ENCODE measurements at regions not wholly inside any gene's neighbourhood (a gene's known extent, or its start where the extent isn't known, plus 50 kb on each side); places are given as distances from the start of the nearest gene placed in this dataset.

GRCh38 chr20:57934007-57934805 is 224.4 kb upstream of the PMEPA1 start (continued):
- TF ChIP-seq, protein P1, sequence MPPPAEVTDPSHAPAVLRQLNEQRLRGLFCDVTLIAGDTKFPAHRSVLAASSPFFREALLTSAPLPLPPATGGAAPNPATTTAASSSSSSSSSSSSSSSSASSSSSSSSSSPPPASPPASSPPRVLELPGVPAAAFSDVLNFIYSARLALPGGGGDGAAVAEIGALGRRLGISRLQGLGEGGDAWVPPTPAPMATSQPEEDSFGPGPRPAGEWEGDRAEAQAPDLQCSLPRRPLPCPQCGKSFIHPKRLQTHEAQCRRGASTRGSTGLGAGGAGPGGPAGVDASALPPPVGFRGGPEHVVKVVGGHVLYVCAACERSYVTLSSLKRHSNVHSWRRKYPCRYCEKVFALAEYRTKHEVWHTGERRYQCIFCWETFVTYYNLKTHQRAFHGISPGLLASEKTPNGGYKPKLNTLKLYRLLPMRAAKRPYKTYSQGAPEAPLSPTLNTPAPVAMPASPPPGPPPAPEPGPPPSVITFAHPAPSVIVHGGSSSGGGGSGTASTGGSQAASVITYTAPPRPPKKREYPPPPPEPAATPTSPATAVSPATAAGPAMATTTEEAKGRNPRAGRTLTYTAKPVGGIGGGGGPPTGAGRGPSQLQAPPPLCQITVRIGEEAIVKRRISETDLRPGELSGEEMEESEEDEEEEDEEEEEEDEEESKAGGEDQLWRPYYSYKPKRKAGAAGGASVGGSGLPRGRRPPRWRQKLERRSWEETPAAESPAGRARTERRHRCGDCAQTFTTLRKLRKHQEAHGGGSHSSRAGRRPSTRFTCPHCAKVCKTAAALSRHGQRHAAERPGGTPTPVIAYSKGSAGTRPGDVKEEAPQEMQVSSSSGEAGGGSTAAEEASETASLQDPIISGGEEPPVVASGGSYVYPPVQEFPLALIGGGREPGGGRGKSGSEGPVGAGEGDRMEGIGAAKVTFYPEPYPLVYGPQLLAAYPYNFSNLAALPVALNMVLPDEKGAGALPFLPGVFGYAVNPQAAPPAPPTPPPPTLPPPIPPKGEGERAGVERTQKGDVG (CRISPR knock-in tag; IDR thresholded peaks at IDR 0.05): no peak
- no peak for TF ChIP-seq NBN (IDR thresholded peaks at IDR 0.05)
- TF ChIP-seq MAX (IDR thresholded peaks at IDR 0.05; ENCODE audit: low read depth, low read length): no peak
- no peak for TF ChIP-seq KDM1A (IDR thresholded peaks at IDR 0.05; ENCODE audit: borderline replicate concordance)
- TF ChIP-seq, protein P2, sequence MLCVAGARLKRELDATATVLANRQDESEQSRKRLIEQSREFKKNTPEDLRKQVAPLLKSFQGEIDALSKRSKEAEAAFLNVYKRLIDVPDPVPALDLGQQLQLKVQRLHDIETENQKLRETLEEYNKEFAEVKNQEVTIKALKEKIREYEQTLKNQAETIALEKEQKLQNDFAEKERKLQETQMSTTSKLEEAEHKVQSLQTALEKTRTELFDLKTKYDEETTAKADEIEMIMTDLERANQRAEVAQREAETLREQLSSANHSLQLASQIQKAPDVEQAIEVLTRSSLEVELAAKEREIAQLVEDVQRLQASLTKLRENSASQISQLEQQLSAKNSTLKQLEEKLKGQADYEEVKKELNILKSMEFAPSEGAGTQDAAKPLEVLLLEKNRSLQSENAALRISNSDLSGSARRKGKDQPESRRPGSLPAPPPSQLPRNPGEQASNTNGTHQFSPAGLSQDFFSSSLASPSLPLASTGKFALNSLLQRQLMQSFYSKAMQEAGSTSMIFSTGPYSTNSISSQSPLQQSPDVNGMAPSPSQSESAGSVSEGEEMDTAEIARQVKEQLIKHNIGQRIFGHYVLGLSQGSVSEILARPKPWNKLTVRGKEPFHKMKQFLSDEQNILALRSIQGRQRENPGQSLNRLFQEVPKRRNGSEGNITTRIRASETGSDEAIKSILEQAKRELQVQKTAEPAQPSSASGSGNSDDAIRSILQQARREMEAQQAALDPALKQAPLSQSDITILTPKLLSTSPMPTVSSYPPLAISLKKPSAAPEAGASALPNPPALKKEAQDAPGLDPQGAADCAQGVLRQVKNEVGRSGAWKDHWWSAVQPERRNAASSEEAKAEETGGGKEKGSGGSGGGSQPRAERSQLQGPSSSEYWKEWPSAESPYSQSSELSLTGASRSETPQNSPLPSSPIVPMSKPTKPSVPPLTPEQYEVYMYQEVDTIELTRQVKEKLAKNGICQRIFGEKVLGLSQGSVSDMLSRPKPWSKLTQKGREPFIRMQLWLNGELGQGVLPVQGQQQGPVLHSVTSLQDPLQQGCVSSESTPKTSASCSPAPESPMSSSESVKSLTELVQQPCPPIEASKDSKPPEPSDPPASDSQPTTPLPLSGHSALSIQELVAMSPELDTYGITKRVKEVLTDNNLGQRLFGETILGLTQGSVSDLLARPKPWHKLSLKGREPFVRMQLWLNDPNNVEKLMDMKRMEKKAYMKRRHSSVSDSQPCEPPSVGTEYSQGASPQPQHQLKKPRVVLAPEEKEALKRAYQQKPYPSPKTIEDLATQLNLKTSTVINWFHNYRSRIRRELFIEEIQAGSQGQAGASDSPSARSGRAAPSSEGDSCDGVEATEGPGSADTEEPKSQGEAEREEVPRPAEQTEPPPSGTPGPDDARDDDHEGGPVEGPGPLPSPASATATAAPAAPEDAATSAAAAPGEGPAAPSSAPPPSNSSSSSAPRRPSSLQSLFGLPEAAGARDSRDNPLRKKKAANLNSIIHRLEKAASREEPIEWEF (IDR thresholded peaks at IDR 0.05; ENCODE audit: insufficient replicate concordance, low read depth, low read length): no peak
- TF ChIP-seq DPF2 (IDR thresholded peaks at IDR 0.05): no peak
- no peak for TF ChIP-seq RCOR1 (conservative IDR thresholded peaks at IDR 0.05; ENCODE audit: low read depth, low read length)

Data from GM12878 (cell line).